GM12878 (cell line): ENCODE measurements at regions not wholly inside any gene's neighbourhood (a gene's known extent, or its start where the extent isn't known, plus 50 kb on each side); places are given as distances from the start of the nearest gene placed in this dataset.

Source experiments
- CHD1 ChIP-seq: IDR thresholded peaks from 2 replicates; pipeline ENCODE4 v1.6.1; 2012; ENCODE audit warnings: low read depth, low read length, improper control_type of control experiment
- MTA3 ChIP-seq: IDR thresholded peaks from 2 replicates; pipeline ENCODE4 v1.6.1; 2012; ENCODE audit warnings: low read length, inconsistent platforms, borderline replicate concordance
- RAD21 ChIP-seq: IDR thresholded peaks from 2 replicates; pipeline ENCODE4 v1.6.1; 2011; ENCODE audit warnings: mild to moderate bottlenecking, low read depth, low read length, moderate library complexity; ENCODE audit not compliant: insufficient read depth
- SREBF2 ChIP-seq: IDR thresholded peaks from 2 replicates; pipeline ENCODE4 v1.6.1; 2012; ENCODE audit warnings: mild to moderate bottlenecking, low read length
- YY1 ChIP-seq: IDR thresholded peaks from 2 replicates; pipeline ENCODE4 v1.6.1; 2011; ENCODE audit warnings: low read depth, mild to moderate bottlenecking, low read length
- TF ChIP-seq, protein P1 (sequence below), 3 experiments: IDR thresholded peaks in 2 of 3; conservative IDR thresholded peaks in 1 of 3; 2 replicates each; pipeline ENCODE4 v1.5.1; 2011; ENCODE audit warnings: low read depth in 3 of 3, low read length in 3 of 3, mild to moderate bottlenecking in 3 of 3, control low read depth in 2 of 3, moderate library complexity in 2 of 3, inconsistent platforms in 1 of 3, mixed read lengths in 1 of 3; ENCODE audit not compliant: control insufficient read depth in 2 of 3, insufficient read depth in 1 of 3; ENCODE audit errors: extremely low read depth in 1 of 3
- TF ChIP-seq, protein P2 (sequence below): IDR thresholded peaks from 2 replicates; pipeline ENCODE4 v1.6.1; 2012; ENCODE audit warnings: improper control_type of control experiment, low read depth, low read length; ENCODE audit not compliant: insufficient replicate concordance
- TF ChIP-seq, protein P3 (sequence below): IDR thresholded peaks from 2 replicates; pipeline ENCODE4 v1.6.1; 2011; ENCODE audit warnings: borderline replicate concordance, low read depth, mild to moderate bottlenecking, moderate library complexity, low read length; ENCODE audit not compliant: insufficient read depth, poor library complexity, severe bottlenecking
- TF ChIP-seq, protein P4 (sequence below): IDR thresholded peaks from 2 replicates; pipeline ENCODE4 v1.6.1; 2012; ENCODE audit warnings: low read length, inconsistent platforms

DNA sequence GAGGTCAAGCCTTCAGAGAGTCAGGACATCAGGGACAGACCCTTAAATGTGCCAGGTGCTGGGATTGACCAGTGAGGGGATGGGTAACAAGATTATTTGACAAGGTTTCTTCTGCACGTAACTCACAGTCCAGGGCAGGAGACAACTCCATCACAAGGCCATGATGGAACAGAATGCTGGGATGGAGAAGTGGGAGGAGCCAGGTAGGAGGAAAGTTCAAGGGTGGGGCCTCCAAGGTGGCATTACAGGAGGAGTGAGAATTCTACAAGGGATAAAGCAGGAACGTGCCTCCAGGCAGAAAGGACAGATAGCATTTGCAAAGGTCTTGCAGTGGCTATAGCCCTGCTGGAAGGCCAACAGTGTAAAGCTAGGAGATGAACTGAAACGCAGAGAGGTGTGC, 102.2 kb downstream of the FGF18 start:
- TF ChIP-seq, protein P1, sequence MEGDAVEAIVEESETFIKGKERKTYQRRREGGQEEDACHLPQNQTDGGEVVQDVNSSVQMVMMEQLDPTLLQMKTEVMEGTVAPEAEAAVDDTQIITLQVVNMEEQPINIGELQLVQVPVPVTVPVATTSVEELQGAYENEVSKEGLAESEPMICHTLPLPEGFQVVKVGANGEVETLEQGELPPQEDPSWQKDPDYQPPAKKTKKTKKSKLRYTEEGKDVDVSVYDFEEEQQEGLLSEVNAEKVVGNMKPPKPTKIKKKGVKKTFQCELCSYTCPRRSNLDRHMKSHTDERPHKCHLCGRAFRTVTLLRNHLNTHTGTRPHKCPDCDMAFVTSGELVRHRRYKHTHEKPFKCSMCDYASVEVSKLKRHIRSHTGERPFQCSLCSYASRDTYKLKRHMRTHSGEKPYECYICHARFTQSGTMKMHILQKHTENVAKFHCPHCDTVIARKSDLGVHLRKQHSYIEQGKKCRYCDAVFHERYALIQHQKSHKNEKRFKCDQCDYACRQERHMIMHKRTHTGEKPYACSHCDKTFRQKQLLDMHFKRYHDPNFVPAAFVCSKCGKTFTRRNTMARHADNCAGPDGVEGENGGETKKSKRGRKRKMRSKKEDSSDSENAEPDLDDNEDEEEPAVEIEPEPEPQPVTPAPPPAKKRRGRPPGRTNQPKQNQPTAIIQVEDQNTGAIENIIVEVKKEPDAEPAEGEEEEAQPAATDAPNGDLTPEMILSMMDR (IDR thresholded peaks at IDR 0.05 in 2 of 3, conservative IDR thresholded peaks at IDR 0.05 in 1 of 3; ENCODE audit: control insufficient read depth in 2 of 3, extremely low read depth in 1 of 3, insufficient read depth in 1 of 3, low read depth in 3 of 3, low read length in 3 of 3): no peak
- TF ChIP-seq MTA3 (no peak), SREBF2 (no peak), CHD1 (no peak), YY1 (no peak), RAD21 (no peak)
- TF ChIP-seq, protein P2, sequence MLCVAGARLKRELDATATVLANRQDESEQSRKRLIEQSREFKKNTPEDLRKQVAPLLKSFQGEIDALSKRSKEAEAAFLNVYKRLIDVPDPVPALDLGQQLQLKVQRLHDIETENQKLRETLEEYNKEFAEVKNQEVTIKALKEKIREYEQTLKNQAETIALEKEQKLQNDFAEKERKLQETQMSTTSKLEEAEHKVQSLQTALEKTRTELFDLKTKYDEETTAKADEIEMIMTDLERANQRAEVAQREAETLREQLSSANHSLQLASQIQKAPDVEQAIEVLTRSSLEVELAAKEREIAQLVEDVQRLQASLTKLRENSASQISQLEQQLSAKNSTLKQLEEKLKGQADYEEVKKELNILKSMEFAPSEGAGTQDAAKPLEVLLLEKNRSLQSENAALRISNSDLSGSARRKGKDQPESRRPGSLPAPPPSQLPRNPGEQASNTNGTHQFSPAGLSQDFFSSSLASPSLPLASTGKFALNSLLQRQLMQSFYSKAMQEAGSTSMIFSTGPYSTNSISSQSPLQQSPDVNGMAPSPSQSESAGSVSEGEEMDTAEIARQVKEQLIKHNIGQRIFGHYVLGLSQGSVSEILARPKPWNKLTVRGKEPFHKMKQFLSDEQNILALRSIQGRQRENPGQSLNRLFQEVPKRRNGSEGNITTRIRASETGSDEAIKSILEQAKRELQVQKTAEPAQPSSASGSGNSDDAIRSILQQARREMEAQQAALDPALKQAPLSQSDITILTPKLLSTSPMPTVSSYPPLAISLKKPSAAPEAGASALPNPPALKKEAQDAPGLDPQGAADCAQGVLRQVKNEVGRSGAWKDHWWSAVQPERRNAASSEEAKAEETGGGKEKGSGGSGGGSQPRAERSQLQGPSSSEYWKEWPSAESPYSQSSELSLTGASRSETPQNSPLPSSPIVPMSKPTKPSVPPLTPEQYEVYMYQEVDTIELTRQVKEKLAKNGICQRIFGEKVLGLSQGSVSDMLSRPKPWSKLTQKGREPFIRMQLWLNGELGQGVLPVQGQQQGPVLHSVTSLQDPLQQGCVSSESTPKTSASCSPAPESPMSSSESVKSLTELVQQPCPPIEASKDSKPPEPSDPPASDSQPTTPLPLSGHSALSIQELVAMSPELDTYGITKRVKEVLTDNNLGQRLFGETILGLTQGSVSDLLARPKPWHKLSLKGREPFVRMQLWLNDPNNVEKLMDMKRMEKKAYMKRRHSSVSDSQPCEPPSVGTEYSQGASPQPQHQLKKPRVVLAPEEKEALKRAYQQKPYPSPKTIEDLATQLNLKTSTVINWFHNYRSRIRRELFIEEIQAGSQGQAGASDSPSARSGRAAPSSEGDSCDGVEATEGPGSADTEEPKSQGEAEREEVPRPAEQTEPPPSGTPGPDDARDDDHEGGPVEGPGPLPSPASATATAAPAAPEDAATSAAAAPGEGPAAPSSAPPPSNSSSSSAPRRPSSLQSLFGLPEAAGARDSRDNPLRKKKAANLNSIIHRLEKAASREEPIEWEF: no peak
- TF ChIP-seq, protein P3, sequence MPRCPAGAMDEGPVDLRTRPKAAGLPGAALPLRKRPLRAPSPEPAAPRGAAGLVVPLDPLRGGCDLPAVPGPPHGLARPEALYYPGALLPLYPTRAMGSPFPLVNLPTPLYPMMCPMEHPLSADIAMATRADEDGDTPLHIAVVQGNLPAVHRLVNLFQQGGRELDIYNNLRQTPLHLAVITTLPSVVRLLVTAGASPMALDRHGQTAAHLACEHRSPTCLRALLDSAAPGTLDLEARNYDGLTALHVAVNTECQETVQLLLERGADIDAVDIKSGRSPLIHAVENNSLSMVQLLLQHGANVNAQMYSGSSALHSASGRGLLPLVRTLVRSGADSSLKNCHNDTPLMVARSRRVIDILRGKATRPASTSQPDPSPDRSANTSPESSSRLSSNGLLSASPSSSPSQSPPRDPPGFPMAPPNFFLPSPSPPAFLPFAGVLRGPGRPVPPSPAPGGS: no peak
- TF ChIP-seq, protein P4, sequence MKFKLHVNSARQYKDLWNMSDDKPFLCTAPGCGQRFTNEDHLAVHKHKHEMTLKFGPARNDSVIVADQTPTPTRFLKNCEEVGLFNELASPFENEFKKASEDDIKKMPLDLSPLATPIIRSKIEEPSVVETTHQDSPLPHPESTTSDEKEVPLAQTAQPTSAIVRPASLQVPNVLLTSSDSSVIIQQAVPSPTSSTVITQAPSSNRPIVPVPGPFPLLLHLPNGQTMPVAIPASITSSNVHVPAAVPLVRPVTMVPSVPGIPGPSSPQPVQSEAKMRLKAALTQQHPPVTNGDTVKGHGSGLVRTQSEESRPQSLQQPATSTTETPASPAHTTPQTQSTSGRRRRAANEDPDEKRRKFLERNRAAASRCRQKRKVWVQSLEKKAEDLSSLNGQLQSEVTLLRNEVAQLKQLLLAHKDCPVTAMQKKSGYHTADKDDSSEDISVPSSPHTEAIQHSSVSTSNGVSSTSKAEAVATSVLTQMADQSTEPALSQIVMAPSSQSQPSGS: no peak
